H9 (cell line): ENCODE measurements at regions not wholly inside any gene's neighbourhood (a gene's known extent, or its start where the extent isn't known, plus 50 kb on each side); places are given as distances from the start of the nearest gene placed in this dataset.

Experiments
- DNase-seq: peaks from one replicate; pipeline ENCODE4 v3.0.0-alpha.2; 2017
- H2AFZ ChIP-seq: one replicate; pipeline ENCODE4 v1.6.1; 2013; ENCODE audit warnings: mild to moderate bottlenecking, low read length, control low read depth, moderate library complexity
- H2AK5ac ChIP-seq: 2 replicates; pipeline ENCODE4 v1.6.1; 2013; ENCODE audit warnings: low read length, control low read depth, mixed read lengths; ENCODE audit not compliant: insufficient read length
- H2BK120ac ChIP-seq: one replicate; pipeline ENCODE4 v1.6.1; 2013; ENCODE audit warnings: low read depth, mild to moderate bottlenecking, low read length, control low read depth, inconsistent platforms; ENCODE audit not compliant: poor library complexity, severe bottlenecking
- H2BK12ac ChIP-seq: 2 replicates; pipeline ENCODE4 v1.6.1; 2013; ENCODE audit warnings: low read length, control low read depth, mixed read lengths, low read depth; ENCODE audit not compliant: insufficient read length
- H2BK15ac ChIP-seq: 2 replicates; pipeline ENCODE4 v1.6.1; 2013; ENCODE audit warnings: low read depth, low read length, control low read depth
- H2BK20ac ChIP-seq: one replicate; pipeline ENCODE4 v1.6.1; 2013; ENCODE audit warnings: low read depth, mild to moderate bottlenecking, low read length, control low read depth, inconsistent platforms; ENCODE audit not compliant: poor library complexity, severe bottlenecking
- H2BK5ac ChIP-seq: 2 replicates; pipeline ENCODE4 v1.6.1; 2013; ENCODE audit warnings: low read length, control low read depth, mixed read lengths; ENCODE audit not compliant: insufficient read length
- H3K14ac ChIP-seq: 2 replicates; pipeline ENCODE4 v1.6.1; 2013; ENCODE audit warnings: low read length, control low read depth; ENCODE audit not compliant: insufficient read depth
- H3K18ac ChIP-seq: 2 replicates; pipeline ENCODE4 v1.6.1; 2013; ENCODE audit warnings: low read depth, mild to moderate bottlenecking, mixed read lengths, low read length, control low read depth; ENCODE audit not compliant: insufficient read length
- H3K23ac ChIP-seq: 2 replicates; pipeline ENCODE4 v1.6.1; 2013; ENCODE audit warnings: low read length, control low read depth, mixed read lengths, low read depth; ENCODE audit not compliant: insufficient read length
- H3K23me2 ChIP-seq: 2 replicates; pipeline ENCODE4 v1.6.1; 2013; ENCODE audit warnings: low read depth, mild to moderate bottlenecking, mixed read lengths, low read length, control low read depth; ENCODE audit not compliant: insufficient read length, poor library complexity, severe bottlenecking
- H3K27ac ChIP-seq: 2 replicates; pipeline ENCODE4 v1.5.1; 2013; ENCODE audit warnings: low read length, control low read depth, mixed read lengths, low read depth; ENCODE audit not compliant: insufficient read length
- H3K27me3 ChIP-seq: 2 replicates; pipeline ENCODE4 v1.6.1; 2013; ENCODE audit warnings: low read length, control low read depth, inconsistent platforms; ENCODE audit not compliant: insufficient read depth
- H3K4ac ChIP-seq: 2 replicates; pipeline ENCODE4 v1.6.1; 2013; ENCODE audit warnings: low read depth, mild to moderate bottlenecking, control low read depth, inconsistent platforms, low read length, moderate library complexity
- H3K4me1 ChIP-seq: 2 replicates; pipeline ENCODE4 v1.6.1; 2013; ENCODE audit warnings: low read length, control low read depth, inconsistent platforms; ENCODE audit not compliant: insufficient read depth
- H3K4me2 ChIP-seq: 2 replicates; pipeline ENCODE4 v1.6.1; 2013; ENCODE audit warnings: low read length, control low read depth, mixed read lengths; ENCODE audit not compliant: insufficient read length, insufficient read depth
- H3K56ac ChIP-seq: 2 replicates; pipeline ENCODE4 v1.6.1; 2013; ENCODE audit warnings: low read depth, mild to moderate bottlenecking, mixed read lengths, low read length, control low read depth; ENCODE audit not compliant: insufficient read length
- H3K79me1 ChIP-seq: 2 replicates; pipeline ENCODE4 v1.6.1; 2013; ENCODE audit warnings: low read depth, mild to moderate bottlenecking, moderate library complexity, low read length, control low read depth, inconsistent platforms; ENCODE audit not compliant: insufficient read depth, poor library complexity, severe bottlenecking
- H3K79me2 ChIP-seq: 2 replicates; pipeline ENCODE4 v1.6.1; 2013; ENCODE audit warnings: low read length, control low read depth, inconsistent platforms; ENCODE audit not compliant: insufficient read depth
- H3K9ac ChIP-seq: 2 replicates; pipeline ENCODE4 v1.6.1; 2013; ENCODE audit warnings: low read length, control low read depth, mixed read lengths; ENCODE audit not compliant: insufficient read length; ENCODE audit errors: extremely low read depth
- H3K9me3 ChIP-seq: one replicate; pipeline ENCODE4 v1.6.1; 2013; ENCODE audit warnings: low read depth, low read length, inconsistent platforms; ENCODE audit not compliant: control insufficient read depth
- H3T11ph ChIP-seq: one replicate; pipeline ENCODE4 v1.6.1; 2013; ENCODE audit warnings: mild to moderate bottlenecking, low read length, control low read depth, inconsistent platforms
- H4K20me1 ChIP-seq: one replicate; pipeline ENCODE4 v1.6.1; 2013; ENCODE audit not compliant: control insufficient read depth, insufficient read length, insufficient read depth
- H4K5ac ChIP-seq: 2 replicates; pipeline ENCODE4 v1.6.1; 2013; ENCODE audit warnings: low read depth, mild to moderate bottlenecking, mixed read lengths, low read length, control low read depth; ENCODE audit not compliant: insufficient read length
- H4K8ac ChIP-seq: replicated peaks from 2 replicates; pipeline ENCODE4 v1.6.1; 2013; ENCODE audit warnings: low read length, control low read depth, mixed read lengths, low read depth; ENCODE audit not compliant: insufficient read length
- H4K91ac ChIP-seq: 2 replicates; pipeline ENCODE4 v1.6.1; 2013; ENCODE audit warnings: low read depth, mild to moderate bottlenecking, moderate library complexity, mixed read lengths, low read length, control low read depth; ENCODE audit not compliant: insufficient read length
- H3K27ac Mint-ChIP-seq, 3 experiments: 2 replicates in 2 of 3; 3 replicates in 1 of 3; pipeline ENCODE4 v1.8.0; 2020 to 2021; ENCODE audit warnings: mixed read lengths in 3 of 3, mild to moderate bottlenecking in 1 of 3, moderate library complexity in 1 of 3
- H3K27me3 Mint-ChIP-seq: 2 replicates; pipeline ENCODE4 v1.8.0; 2021; ENCODE audit warnings: low read depth, mild to moderate bottlenecking, moderate library complexity, mixed read lengths
- H3K36me3 Mint-ChIP-seq, 3 experiments: 2 replicates in 2 of 3; 3 replicates in 1 of 3; pipeline ENCODE4 v1.8.0; 2020 to 2021; ENCODE audit warnings: low read depth in 3 of 3, mixed read lengths in 3 of 3; ENCODE audit not compliant: insufficient read depth in 1 of 3
- H3K4me1 Mint-ChIP-seq, 2 experiments: 2 replicates each; pipeline ENCODE4 v1.8.0; 2020; ENCODE audit warnings: mixed read lengths in 2 of 2
- H3K4me3 Mint-ChIP-seq, 2 experiments: 2 replicates in 1 of 2; 3 replicates in 1 of 2; pipeline ENCODE4 v1.8.0; 2020 to 2021; ENCODE audit warnings: mild to moderate bottlenecking in 2 of 2, mixed read lengths in 2 of 2, moderate library complexity in 1 of 2
- H3K9me3 Mint-ChIP-seq, 2 experiments: 2 replicates in 1 of 2; 3 replicates in 1 of 2; pipeline ENCODE4 v1.8.0; 2020; ENCODE audit warnings: mild to moderate bottlenecking in 2 of 2, mixed read lengths in 2 of 2, moderate library complexity in 1 of 2
- WGBS: extraction: QIAGEN DNeasy Blood & Tissue Kit; methylation state at CpG from one replicate; pipeline ENCODE4 v1.1.7; 2013; ENCODE audit warnings: missing lambda C conversion rate, low lambda C conversion rate, mixed read lengths; ENCODE audit not compliant: insufficient read length; ENCODE audit errors: extremely low coverage; 5-methylcytosine and 5-hydroxymethylcytosine counted together
- TF ChIP-seq, protein P1 (sequence below): fragments of 200-600 bp; sonication (generic); conservative IDR thresholded peaks from 3 replicates; pipeline ENCODE4 v1.8.0; 2021; ENCODE audit warnings: antibody characterized with exemption, mild to moderate bottlenecking

- no peak overlapping the region for H4K91ac ChIP-seq
- no peak overlapping the region for H2BK15ac ChIP-seq
- H3K79me1 ChIP-seq: no peaks in the 10 kb centered on the region
- no peak overlapping the region for H3T11ph ChIP-seq
- no peak overlapping the region for H3K4ac ChIP-seq
- no peak overlapping the region for H3K18ac ChIP-seq
- no peak overlapping the region for H2AFZ ChIP-seq
- no peak overlapping the region for H3K23ac ChIP-seq
- WGBS: no CpG with 5 or more reads among the region's 2 CpGs
- H3K4me1 ChIP-seq: no peaks in the 10 kb centered on the region
- H4K8ac ChIP-seq: no peak overlapping the region
- H3K9ac ChIP-seq: no peak overlapping the region
- no peak overlapping the region for H3K4me3 Mint-ChIP-seq
- no peaks in the 10 kb centered on the region for H4K20me1 ChIP-seq
- peaks cover 40 to 45% of the 10 kb centered on the region in 2 experiments for H3K9me3 Mint-ChIP-seq
- TF ChIP-seq, protein P1, sequence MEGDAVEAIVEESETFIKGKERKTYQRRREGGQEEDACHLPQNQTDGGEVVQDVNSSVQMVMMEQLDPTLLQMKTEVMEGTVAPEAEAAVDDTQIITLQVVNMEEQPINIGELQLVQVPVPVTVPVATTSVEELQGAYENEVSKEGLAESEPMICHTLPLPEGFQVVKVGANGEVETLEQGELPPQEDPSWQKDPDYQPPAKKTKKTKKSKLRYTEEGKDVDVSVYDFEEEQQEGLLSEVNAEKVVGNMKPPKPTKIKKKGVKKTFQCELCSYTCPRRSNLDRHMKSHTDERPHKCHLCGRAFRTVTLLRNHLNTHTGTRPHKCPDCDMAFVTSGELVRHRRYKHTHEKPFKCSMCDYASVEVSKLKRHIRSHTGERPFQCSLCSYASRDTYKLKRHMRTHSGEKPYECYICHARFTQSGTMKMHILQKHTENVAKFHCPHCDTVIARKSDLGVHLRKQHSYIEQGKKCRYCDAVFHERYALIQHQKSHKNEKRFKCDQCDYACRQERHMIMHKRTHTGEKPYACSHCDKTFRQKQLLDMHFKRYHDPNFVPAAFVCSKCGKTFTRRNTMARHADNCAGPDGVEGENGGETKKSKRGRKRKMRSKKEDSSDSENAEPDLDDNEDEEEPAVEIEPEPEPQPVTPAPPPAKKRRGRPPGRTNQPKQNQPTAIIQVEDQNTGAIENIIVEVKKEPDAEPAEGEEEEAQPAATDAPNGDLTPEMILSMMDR: no peak
- H3K79me2 ChIP-seq: no peaks in the 10 kb centered on the region
- no peaks in the 10 kb centered on the region for H3K23me2 ChIP-seq
- H3K27ac ChIP-seq: no peak overlapping the region
- H3K27me3 Mint-ChIP-seq: no peaks in the 10 kb centered on the region
- H2AK5ac ChIP-seq: no peak overlapping the region
- H4K5ac ChIP-seq: no peak overlapping the region
- H2BK5ac ChIP-seq: no peak overlapping the region
- no peak overlapping the region for H3K27ac Mint-ChIP-seq
- H3K27me3 ChIP-seq: no peaks in the 10 kb centered on the region
- no peak overlapping the region for H3K56ac ChIP-seq
- no peak for DNase-seq
- no peak overlapping the region for H3K14ac ChIP-seq
- H3K36me3 Mint-ChIP-seq: peaks cover 23 to 37% (median 24%) of the 10 kb centered on the region in 3 experiments
- H3K4me2 ChIP-seq: no peak overlapping the region
- H2BK20ac ChIP-seq: no peak overlapping the region
- H2BK120ac ChIP-seq: no peak overlapping the region
- no peak overlapping the region for H2BK12ac ChIP-seq
- peaks cover 9 to 16% of the 10 kb centered on the region in 2 experiments for H3K4me1 Mint-ChIP-seq
- H3K9me3 ChIP-seq: peaks cover 7% of the 10 kb centered on the region
Measured at GRCh38 chr5:136738829-136739228, 373.5 kb upstream of the TRPC7 start.
